Hippocampal formation (tissue), 2 donors: ENCODE measurements at regions not wholly inside any gene's neighbourhood (a gene's known extent, or its start where the extent isn't known, plus 50 kb on each side); places are given as distances from the start of the nearest gene placed in this dataset.

Experiments
- DNase-seq, 2 donors: peaks; one replicate each; lab custom pipeline; 2025; lab: John Stamatoyannopoulos, UW

DNA sequence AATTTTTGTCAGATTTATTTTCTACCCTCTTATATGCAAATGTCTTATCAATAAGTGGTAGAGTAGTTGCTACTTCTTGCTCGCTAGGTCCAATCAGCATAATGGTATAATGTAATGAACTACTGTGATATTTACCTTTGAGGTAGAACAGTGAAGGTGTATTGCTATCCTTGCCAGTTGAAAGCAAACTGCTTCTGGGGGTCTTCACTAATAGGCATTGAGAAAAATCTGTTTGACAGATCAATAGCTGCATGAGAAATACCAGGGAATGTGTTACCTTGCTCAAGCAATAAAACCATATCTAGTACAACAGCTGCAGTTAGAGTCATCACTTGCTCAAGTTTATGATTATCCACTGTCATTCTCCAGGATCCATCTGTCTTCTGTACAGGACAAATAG, 50.1 kb upstream of the EFEMP1 start:
- no peak for DNase-seq

- no peak for DNase-seq
Measured at GRCh38 chr2:55976681-55977080, 53.1 kb upstream of the EFEMP1 start.

DNA sequence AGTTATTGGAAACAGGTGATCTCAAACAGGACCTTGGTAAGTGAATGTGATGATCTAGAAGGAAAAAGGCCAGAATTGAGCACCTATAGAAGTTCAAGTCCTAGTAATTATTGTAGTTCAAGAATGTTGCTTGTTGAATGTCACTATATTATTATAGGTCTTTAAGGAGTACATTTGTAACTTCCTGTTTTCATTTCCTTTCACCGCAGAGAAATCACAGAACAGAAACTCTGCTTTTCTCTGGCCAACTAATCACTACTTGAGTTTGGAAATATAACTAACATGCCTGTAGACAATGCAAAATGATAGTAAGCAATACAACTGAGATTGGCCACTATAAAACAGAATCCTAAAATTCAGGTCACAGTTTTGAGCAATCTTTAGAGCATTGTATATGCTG, 61.8 kb upstream of the EFEMP1 start:
- DNase-seq: no peak

DNA sequence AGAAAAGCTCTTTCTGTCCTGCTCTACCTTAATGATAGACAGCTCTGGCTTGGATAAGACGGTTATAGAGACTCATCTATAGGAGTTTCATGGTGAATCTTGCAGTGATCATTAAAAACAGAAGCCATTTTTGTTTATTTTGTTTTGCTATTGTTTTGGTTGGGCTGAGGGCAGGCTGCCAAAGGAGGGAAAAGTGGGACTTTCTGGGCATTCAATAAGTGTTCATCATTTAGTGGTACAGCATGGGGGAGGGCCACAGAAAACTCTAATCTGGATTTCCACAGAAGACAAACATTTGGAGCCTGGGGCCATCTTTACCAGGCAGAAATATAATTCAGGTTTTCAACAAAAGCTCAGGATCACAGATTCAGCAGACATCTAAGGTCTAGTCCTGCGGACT, 62.4 kb upstream of the EFEMP1 start:
- DNase-seq: no peak

DNA sequence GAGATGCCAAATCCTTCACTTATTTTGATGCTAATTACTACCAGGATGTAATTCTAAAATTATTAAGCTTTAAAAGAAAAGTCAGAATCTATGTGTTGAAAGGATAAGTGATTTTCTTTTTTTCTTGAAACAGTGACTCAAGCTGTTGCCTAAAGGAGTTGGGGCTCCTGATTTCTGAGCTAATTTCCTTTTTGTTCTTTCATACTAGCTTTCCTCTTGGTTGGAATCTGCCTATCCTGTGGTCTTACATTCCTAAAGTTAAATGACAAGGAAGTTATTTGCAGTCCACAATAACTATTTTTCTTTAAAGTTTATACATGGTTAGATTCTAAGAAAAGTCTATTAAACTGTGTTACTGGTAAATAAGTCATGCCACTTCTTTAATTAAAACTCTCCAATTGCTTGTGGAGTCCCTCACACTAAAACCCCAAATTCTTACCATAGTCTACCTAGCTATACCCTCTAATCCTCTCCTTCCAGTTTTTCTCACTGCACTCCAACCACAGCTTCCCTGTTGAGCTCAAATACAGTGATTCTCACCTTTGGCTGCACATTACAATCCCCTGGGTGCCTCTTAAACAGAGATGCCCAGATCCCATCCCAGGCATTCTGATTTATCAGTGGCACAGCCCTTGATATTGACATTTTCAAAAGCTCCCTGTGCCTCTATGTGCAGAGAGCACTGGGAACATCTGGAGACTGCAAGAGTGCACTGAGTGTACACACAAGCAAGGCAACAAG, 63.3 kb upstream of the EFEMP1 start:
- no peak for DNase-seq

- DNase-seq: no peak
Measured at GRCh38 chr2:55989405-55989804, 65.8 kb upstream of the EFEMP1 start.

DNA sequence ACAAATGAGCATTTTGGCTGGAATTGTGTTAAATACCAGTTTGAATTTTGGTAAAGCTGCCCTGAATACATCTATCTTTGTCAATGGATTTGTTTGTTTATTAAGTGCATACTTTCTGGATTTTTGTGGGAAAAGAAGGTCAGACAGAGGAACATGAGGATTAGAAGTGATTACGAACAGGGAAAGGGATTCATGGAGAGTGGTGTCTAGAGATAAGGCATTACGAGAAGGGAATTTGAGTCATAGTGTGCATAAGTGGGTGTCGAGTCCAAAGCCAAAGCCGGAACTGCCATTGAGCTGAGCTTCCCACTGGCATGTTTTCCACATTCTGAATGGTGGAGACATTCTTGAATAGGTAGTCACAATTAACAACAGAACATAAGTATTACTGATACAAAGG, 68.9 kb upstream of the EFEMP1 start:
- DNase-seq: no peak

- DNase-seq: no peak
Measured at GRCh38 chr2:55993685-55994084, 70.1 kb upstream of the EFEMP1 start.

DNA sequence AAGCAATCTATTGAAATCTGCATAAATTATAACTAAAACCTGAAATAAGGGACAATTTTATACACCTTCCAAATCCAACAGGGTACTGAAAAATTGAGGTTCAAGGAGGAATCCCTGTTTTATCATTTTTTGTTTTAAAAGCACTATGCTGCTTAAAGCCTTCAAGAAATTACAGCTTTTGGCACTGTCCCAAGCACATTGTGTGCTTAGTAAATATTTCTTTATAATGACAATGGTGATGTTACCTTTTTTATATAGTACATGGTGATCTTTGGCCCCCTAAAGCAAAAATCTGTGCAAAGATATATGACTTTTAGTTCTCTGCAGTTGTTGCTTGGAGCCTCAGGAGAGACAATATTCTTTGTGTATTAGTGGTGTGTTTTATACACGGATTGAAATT, 71.6 kb upstream of the EFEMP1 start:
- DNase-seq: no peak

DNA sequence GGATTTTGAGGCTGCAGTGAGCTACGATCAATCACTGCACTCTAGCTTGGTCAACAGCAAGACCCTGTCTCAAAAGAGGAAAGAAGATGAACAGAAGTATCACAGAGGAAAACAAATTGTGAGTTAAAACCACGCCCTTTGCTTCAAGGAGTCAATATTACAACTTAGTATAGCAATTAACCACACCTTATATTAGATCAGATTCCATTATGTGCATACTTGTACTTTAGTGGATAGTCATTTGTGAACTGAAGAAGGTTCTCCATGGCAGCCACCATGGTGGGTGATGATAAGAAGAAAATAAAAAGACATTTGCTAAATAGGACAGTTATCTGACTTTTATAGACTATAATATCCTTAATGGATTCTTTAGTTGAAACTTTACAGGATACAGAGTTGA, 72.3 kb upstream of the EFEMP1 start:
- no peak for DNase-seq

DNA sequence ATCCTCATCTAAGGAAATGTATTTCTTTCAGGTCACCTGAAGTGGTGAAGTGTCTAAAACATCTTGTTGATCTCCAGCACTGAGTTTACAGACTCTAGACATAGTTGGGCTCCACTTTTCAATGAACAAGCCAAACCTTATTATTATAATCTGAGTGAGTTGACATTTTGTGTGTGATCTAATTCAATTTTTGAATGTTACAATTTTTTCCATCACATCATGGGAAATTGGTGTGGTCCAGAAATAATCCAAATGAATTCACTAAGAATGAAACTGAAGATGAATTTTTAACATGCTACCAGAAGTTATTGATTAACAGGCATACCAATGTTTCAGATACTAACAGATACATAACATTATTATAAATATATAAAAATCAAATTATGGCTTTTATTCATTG, 75.6 kb upstream of the EFEMP1 start:
- DNase-seq: no peak

- no peak for DNase-seq
Measured at GRCh38 chr2:55999790-56000189, 76.2 kb upstream of the EFEMP1 start.

DNA sequence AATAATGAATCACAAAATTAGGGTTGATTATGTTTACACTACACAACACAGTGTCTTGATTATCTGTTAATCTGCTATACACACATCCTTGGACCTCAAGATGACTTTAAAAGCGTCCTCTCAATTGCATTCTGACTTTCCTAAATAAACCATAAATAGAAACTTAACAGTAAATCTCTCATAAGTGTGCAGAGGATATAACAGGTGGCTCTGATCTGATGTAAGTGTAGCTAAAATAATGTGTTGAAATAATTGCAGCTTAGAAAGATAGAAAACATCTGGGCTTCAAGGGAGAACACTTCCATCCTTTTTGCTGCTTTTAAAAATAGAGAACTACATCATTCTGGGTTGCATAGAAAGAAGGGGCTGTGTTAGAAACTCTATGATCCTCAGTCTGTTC, 78.4 kb upstream of the EFEMP1 start:
- DNase-seq: no peak

DNA sequence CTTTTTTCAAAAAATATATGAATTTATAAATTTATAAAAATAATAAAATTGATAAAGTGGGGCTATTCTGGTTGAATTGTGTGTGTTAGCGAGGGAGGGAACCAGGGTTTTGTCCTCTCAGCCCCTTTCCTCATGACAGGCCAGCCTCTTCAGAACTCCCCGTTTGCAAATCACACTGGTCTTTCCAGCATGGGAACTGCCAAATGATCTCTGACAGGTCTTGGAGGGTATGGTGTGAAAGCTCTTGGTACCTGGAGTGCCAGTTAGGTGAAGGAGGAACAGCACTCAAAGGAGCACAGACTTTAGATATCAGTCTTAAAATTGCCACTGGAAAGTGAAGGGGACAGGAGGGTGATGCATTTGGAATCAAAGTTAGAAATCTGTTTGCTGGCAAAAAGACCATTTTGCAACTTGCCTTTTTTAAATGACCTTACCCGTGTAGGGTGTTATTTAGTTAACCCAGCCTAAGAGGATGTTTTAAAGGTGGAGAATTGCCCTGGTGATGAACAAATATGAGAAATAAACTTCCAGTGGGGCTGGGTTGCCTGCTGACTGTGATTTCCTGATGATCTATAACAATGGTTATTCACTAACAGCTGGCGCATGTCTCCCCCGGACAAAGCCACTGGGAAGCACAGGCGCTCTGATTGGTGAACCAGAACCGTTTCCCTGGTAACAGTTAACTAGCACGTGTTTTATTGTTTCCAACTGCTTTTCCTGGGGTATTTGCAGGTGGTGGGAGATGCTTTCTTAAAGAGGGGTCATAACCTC, 85.3 kb upstream of the EFEMP1 start:
- peak; percentile 70 to 73 for DNase-seq

DNA sequence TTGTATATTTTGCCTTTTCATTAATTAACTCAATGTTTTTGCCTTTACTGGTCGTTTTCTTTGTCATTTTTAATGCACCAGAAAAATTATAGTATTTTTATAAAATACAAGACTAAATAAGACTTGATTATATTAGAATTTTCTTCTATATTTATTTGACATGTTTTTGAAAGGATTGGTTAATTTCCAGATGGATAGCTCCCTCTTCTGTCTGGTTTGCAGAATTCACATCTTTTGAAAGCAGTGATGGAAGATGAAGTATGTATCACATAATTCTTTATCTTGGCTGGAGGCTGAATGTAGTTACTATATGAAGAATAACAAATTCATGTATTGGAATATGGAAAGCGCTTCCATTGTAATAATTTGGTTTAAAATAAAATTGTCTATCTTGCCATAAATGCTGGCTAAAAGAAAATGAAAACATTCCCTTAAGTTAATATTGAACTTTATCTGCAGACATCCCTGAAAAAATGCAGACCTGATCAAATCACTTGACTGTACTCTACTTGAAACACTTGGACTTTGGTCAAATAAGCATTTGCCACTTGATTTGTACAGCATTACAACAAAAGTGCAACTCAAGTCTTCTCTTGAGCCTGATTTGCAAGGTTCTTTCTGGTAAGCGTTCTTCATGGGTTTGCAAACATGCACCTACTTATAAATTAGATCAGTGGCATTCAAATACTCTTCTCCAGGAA, 86.3 kb upstream of the EFEMP1 start:
- DNase-seq: peak in 1 of 2 donors; percentile 80

DNA sequence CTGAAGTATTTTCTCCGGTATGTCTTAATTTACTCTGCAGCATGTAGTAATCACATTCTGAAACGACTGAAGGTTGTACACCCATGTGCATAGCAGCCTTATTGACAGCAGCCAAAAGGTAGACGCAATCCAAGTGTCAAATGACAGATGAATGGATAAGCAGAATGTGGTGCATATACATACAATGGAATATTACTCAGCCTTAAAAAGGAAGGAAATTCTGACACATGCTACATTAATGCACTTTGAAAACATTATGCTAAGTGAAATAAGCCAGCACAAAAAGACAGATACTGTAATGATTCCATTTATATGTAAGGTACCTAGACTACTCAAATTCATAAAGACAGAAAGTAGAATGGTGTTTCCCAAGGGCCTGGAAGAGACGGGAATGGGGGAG, 88.0 kb upstream of the EFEMP1 start:
- DNase-seq: no peak

GRCh38 chr2:56012221-56012765, 88.7 kb upstream of the EFEMP1 start:
- DNase-seq: no peak

- DNase-seq: no peak
Measured at GRCh38 chr2:56013475-56013874, 89.9 kb upstream of the EFEMP1 start.

GRCh38 chr2:56014046-56014730, 90.6 kb upstream of the EFEMP1 start:
- no peak for DNase-seq

DNA sequence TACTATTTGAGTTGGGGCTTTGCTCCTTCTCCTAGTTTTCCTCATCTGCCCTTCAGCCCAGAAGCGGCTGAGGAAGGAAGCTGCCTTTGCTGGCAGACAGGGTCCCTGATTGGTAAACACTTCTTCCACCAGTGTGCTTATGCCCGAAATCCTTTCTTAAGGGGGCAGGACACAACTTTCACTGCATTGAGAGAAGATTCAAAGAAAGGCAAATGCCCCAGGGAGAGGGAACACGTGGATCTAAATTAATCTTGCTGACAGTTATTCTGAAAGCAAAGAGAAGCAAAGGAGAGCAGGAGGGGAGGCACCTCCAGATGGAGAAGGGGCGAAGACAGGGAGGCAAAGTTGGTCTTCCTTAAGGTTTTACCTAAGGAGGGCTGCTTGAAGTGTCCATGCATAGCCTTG, 92.1 kb upstream of the EFEMP1 start:
- no peak for DNase-seq

GRCh38 chr2:56017784-56018183, 94.2 kb upstream of the EFEMP1 start:
- no peak for DNase-seq

DNA sequence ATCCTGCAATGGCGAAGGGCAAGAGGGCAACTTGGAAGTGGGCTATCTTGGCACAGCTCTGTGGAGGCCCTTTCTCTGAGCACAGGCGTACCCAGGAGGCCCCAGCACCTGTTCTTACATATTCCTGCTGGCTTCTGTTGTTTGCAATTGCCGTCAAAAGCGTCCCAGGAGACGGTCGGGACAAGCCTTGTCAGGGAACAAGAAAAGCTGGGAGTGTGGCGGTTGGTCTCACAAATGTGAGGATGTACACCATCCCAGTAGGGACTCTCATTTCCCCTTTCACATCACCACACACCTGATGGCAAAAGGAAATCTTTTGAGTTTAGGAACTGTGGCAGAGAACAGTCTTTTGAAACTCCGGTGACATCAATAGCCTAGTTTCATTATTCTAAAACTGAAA, 94.7 kb upstream of the EFEMP1 start:
- no peak for DNase-seq
